SK-N-MC (cell line): ENCODE measurements at regions not wholly inside any gene's neighbourhood (a gene's known extent, or its start where the extent isn't known, plus 50 kb on each side); places are given as distances from the start of the nearest gene placed in this dataset.

ENCODE experiments used
- EZH2 ChIP-seq: fragments of 200-600 bp; sonication (generic); IDR thresholded peaks from one replicate; pipeline ENCODE4 v1.6.1; 2017; ENCODE audit warnings: antibody characterized with exemption
- POLR2AphosphoS5 ChIP-seq: IDR thresholded peaks from 2 replicates; pipeline ENCODE4 v1.6.1; 2012; ENCODE audit warnings: mild to moderate bottlenecking, low read depth, low read length, borderline replicate concordance

GRCh38 chr2:192700934-192701333 is 506.2 kb upstream of the TMEFF2 start:
- TF ChIP-seq POLR2AphosphoS5 (no peak), EZH2 (no peak)
